Fibroblast of mammary gland (primary cell): ENCODE measurements at regions not wholly inside any gene's neighbourhood (a gene's known extent, or its start where the extent isn't known, plus 50 kb on each side); places are given as distances from the start of the nearest gene placed in this dataset.
A peak's percentile ranks its signal among the peaks of the same experiment; 100 is the strongest.

Experiments used
- DNase-seq: peaks from one replicate; pipeline ENCODE4 v3.0.0-alpha.2; 2010; ENCODE audit warnings: low read depth
- H3K4me3 ChIP-seq: 2 replicates; pipeline ENCODE4 v1.5.1; 2011; ENCODE audit warnings: low read depth, mild to moderate bottlenecking, low read length, moderate library complexity; ENCODE audit not compliant: control insufficient read depth
- TF ChIP-seq, protein P1 (sequence below): conservative IDR thresholded peaks from 2 replicates; pipeline ENCODE4 v1.5.1; 2011; ENCODE audit warnings: low read depth, low read length, inconsistent platforms; ENCODE audit not compliant: control insufficient read depth, insufficient read depth

DNA sequence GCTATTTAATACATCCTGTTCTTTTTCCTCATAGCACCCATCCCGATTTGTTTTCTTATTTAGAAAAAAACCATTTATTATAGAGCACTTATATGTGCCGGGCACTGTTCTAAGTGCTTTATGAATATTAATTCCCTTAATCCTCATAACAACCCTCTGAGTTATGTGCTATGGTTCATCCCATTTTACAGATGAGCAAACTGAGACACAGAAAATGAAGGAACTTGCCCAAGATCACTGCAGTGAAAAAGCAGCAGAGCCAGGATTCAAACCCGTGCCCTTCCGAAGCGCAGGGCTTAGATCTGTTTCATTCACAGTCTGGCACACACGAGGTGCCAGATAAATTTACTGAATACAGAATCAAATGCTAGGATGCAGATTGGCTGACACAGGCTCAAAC, 85.1 kb upstream of the ZC3H12A start:
- no peak overlapping the region for H3K4me3 ChIP-seq
- TF ChIP-seq, protein P1, sequence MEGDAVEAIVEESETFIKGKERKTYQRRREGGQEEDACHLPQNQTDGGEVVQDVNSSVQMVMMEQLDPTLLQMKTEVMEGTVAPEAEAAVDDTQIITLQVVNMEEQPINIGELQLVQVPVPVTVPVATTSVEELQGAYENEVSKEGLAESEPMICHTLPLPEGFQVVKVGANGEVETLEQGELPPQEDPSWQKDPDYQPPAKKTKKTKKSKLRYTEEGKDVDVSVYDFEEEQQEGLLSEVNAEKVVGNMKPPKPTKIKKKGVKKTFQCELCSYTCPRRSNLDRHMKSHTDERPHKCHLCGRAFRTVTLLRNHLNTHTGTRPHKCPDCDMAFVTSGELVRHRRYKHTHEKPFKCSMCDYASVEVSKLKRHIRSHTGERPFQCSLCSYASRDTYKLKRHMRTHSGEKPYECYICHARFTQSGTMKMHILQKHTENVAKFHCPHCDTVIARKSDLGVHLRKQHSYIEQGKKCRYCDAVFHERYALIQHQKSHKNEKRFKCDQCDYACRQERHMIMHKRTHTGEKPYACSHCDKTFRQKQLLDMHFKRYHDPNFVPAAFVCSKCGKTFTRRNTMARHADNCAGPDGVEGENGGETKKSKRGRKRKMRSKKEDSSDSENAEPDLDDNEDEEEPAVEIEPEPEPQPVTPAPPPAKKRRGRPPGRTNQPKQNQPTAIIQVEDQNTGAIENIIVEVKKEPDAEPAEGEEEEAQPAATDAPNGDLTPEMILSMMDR: no peak
- no peak for DNase-seq

DNA sequence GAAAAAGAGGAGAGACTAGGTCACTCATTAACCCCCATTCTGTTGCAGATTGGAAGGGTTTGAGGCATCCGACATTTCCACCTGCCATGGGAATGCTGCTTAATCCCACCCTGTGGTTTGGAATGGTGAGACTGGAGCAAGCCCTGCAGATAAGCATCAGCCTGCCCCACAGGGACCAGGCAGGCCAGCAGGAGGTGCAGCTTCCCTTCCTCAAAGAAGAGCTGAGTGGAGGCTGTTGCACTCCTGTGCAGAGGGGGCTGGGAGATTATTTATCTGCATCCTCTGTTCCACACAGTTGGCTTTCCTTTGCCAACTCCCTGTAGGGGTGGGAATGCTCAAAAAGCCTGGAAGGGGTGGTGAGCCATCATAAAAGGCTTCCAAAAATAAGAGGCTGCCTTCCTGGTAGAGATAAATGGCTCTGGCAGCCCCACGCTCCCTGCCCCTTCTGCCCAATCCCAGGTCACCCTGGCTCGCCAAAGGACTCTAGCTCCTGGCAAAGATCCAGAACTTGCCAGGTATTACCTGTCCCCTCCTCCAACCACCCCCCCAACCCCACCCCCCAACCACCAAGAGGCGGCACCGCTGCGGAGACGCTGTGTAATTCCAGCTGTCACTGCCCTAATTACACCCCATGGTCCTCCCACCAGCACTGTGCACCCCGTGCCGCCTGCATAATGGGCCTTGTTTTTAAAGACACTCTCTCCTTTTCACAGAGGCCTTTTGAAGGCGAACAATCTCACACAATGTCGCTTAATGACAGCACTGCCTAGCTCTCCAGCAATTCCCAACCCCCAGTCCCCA, 83.0 kb upstream of the ZC3H12A start:
- TF ChIP-seq, protein P1: peak; percentile 5
- no peak for DNase-seq
- H3K4me3 ChIP-seq: no peak overlapping the region

DNA sequence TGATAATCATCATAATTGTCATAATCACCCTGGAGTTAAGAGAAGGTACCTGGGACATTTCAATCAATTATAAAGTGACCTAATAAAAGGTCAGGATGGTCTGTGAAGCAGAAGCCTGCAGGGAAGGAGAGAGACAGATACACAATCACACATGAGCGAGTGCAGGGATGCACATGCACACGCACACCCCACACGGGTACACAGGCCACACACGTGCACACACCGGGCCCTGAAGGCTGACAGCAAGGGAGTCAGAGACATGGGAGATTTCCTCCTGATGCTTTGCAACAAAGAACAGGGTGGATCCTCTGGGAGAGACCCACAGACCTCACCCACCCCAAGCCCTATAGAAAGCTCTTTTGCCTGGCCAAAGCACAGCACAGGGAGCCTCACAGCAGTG, 82.3 kb upstream of the ZC3H12A start:
- DNase-seq: no peak
- no peak overlapping the region for H3K4me3 ChIP-seq
- TF ChIP-seq, protein P1: no peak

DNA sequence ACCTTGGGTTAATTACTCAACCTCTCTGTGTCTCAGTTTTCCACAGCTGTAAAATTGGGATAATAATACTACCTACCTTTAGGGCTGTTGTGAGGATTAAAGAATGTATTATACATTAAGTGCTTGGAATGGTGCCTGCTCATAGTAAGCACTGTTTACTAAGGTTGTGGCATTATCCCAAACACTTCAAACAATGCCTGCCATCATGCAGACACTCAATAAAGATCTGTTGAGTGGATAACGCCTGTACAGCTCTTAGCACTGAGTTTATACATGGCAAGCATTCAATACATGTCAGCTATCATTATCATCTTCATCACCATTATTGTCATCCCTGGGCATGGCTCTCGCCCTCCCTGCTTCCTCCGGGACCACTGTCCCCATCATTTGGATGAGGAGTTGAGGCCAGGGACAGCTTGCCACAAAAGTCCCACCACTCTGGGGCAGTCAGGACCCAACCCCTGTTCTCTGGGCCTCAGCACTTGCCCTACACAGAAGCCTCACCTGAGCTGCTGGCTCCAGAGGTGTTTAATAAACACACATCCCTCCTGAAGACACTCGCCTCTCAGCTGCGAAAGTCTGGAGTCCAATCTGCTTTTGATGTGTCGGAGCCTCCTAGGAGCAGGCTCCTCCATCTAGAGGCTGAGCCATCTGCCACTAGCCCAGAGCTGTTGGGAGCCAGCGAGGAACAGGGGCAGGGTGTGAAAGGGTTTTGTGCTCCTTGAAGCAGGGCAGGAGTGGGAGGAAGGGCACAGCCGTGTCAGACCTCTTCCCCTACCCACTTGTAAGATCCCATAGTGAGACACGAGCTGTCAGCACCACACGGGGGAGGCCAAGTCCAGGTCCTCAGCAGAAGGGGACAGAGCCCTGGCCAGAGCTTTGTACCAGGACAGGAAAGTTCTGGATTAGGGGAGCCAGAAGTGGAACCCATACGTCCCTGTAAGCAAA, 80.9 kb upstream of the ZC3H12A start:
- TF ChIP-seq, protein P1: no peak
- no peak overlapping the region for H3K4me3 ChIP-seq
- DNase-seq: no peak

DNA sequence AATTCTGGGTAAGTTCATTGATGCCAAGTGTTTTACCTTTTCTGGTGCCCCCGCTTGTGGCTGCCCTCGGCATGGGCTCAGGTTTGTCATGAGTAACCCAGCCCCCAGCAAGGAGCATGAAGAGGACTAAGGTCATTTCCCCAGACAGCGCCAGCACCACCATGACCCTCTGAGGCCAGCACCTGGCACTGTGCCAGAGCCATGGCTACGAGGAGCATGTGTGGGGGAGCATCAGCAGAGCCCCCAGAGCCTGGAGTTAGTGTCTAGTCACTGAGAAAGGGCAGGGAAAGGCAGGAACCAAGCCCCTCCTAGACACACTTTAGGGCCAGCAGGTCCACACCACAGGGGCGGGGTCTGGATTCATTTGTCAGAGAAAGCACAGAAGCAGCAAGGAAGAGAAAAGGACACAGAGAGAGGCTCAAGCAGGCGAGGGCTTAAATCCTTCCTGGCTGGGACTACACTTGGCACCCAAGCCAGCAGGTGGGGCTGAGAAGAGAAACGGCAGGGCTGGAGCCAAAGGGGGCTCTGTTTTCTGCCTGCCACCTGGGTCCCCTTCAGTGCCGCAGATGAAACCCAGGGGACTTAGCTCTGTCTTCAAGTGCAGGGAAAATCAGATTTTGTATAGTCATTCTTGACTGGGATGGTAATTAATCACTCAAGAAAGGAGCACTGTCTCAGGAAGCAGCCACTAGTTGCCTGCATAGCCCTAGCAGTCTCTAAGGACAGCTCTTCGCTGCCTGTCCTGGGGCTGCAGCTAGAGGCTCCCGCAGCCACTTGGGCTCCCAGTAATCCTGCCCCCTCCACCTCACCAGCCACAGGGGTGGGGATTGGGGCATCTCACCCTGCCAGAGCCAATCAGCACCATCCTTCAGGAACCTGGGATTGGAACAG, 79.6 kb upstream of the ZC3H12A start:
- TF ChIP-seq, protein P1: no peak
- DNase-seq: no peak
- no peak overlapping the region for H3K4me3 ChIP-seq

DNA sequence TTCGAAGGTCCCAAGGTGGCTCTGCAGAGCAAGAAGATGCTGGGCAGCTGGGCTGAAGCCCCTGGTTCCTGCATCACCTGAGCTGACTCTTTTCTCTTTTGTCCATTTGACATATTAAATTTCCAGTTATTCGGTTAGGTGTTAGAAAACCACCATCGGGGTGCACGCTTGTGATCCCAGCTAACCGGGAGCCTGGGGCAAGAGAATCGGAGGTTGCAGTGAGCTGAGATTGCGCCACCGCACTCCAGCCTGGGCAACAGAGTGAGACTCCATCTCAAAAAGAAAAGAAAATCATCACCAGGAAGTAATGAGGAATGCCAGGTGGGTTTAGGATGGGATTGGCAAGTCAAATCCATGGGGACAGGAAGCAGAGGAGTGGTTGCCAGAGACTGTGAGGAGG, 76.3 kb upstream of the ZC3H12A start:
- H3K4me3 ChIP-seq: no peak overlapping the region
- TF ChIP-seq, protein P1: no peak
- DNase-seq: no peak
